ENCODE measurements at regions not wholly inside any gene's neighbourhood (a gene's known extent, or its start where the extent isn't known, plus 50 kb on each side); places are given as distances from the start of the nearest gene placed in this dataset.

DNA sequence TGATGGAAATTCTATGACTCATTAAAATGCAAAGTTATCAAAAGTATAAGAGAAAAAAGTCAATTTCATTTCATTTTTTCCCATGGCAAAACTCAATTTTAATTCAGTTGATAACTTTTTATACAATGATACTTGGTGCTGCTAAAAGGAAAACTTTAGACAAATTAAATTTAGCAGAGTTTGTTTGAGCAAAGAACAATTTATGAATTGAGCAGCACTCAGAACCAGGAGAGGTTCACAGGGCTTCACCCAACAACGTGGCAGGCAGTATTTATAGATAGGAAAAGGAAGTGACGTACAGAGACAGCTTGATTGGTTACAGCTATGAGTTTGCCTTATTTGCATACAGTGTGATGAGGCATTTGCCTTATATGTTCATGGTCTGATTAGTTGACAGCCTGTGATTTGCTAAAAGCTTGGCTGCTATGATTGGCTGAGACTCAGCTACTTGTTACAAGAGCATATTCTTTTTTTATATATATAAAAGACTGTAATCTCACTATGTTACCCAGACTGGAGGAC lies 157.2 kb upstream of the CELF2 start:
- H2AK5ac ChIP-seq (ENCODE audit: low read length): no peak overlapping the region

GRCh38 chr10:10865303-10865702 lies 152.4 kb upstream of the CELF2 start:
- Histone ChIP-seq H3K23ac (ENCODE audit: low read length) (no peak overlapping the region), H3K4me3 (ENCODE audit: low read length) (no peak overlapping the region), H3K4ac (ENCODE audit: low read depth, low read length) (no peak overlapping the region), H2BK15ac (replicated peaks; ENCODE audit: low read depth) (no peak overlapping the region), H3K79me2 (ENCODE audit: control insufficient read depth, insufficient read depth, low read length) (no peaks in the 10 kb centered on the region), H3K79me1 (ENCODE audit: low read length) (no peaks in the 10 kb centered on the region), H3K9ac (ENCODE audit: low read length) (no peak overlapping the region), H3K4me1 (ENCODE audit: control insufficient read depth, low read depth, low read length) (no peaks in the 10 kb centered on the region), H4K8ac (ENCODE audit: low read depth, low read length) (no peak overlapping the region), H4K5ac (ENCODE audit: low read length) (no peak overlapping the region), H3K4me2 (ENCODE audit: low read length) (no peak overlapping the region), H3K36me3 (ENCODE audit: control insufficient read depth, insufficient read depth, low read length) (no peaks in the 10 kb centered on the region), H2BK5ac (ENCODE audit: low read length) (no peak overlapping the region), H2AK5ac (ENCODE audit: low read length) (no peak overlapping the region), H3K27me3 (ENCODE audit: insufficient read depth, low read length, poor library complexity) (no peaks in the 10 kb centered on the region), H3K18ac (ENCODE audit: low read length) (no peak overlapping the region), H3K56ac (ENCODE audit: low read length) (no peak overlapping the region), H3K27ac (ENCODE audit: low read depth, low read length) (no peak overlapping the region), H2BK120ac (ENCODE audit: low read depth, low read length) (no peak overlapping the region)
- no CpG with 5 or more reads among the region's 3 CpGs for WGBS (ENCODE audit: extremely low coverage, insufficient coverage, low lambda C conversion rate)
- no peak for DNase-seq

More for the DNA sequence above, 157.2 kb upstream of the CELF2 start:
- Histone ChIP-seq H3K18ac (ENCODE audit: low read length) (no peak overlapping the region), H4K5ac (ENCODE audit: low read length) (no peak overlapping the region), H2BK5ac (ENCODE audit: low read length) (no peak overlapping the region), H3K4me1 (ENCODE audit: control insufficient read depth, low read depth, low read length) (no peaks in the 10 kb centered on the region), H3K4me3 (ENCODE audit: low read length) (no peak overlapping the region), H3K27ac (ENCODE audit: low read depth, low read length) (no peak overlapping the region), H4K8ac (ENCODE audit: low read depth, low read length) (no peak overlapping the region), H3K56ac (ENCODE audit: low read length) (no peak overlapping the region), H3K23ac (ENCODE audit: low read length) (no peak overlapping the region), H3K9ac (ENCODE audit: low read length) (no peak overlapping the region), H2BK15ac (replicated peaks; ENCODE audit: low read depth) (no peak overlapping the region), H3K36me3 (ENCODE audit: control insufficient read depth, insufficient read depth, low read length) (no peaks in the 10 kb centered on the region), H3K4ac (ENCODE audit: low read depth, low read length) (no peak overlapping the region), H3K27me3 (ENCODE audit: insufficient read depth, low read length, poor library complexity) (no peaks in the 10 kb centered on the region), H3K79me2 (ENCODE audit: control insufficient read depth, insufficient read depth, low read length) (no peaks in the 10 kb centered on the region), H3K79me1 (ENCODE audit: low read length) (no peaks in the 10 kb centered on the region), H3K4me2 (ENCODE audit: low read length) (no peak overlapping the region), H2BK120ac (ENCODE audit: low read depth, low read length) (no peak overlapping the region)
- no peak for DNase-seq
- WGBS (ENCODE audit: extremely low coverage, insufficient coverage, low lambda C conversion rate): no CpG with 5 or more reads among the region's 2 CpGs

DNA sequence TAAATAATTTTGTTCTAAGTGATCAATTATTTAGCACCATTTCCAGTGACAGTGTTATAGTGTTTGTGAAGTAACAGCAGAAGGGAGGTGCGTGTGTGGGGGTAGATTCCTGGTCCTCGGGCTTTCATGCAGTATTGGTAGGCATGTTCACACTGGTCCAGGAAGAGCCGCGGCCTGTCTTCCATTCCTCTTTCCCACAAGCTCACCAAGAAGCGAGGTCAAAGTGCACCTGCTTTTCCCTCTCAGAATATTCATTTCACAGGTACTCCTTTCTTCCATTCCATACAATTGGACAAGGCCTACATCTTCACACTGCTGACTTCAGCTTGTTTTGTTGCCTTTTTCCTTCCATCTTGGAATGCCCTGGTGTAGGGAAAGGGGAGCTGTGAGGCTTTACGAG lies 151.8 kb upstream of the CELF2 start:
- Histone ChIP-seq H2BK5ac (ENCODE audit: low read length) (no peak overlapping the region), H3K27me3 (ENCODE audit: insufficient read depth, low read length, poor library complexity) (no peaks in the 10 kb centered on the region), H2AK5ac (ENCODE audit: low read length) (no peak overlapping the region), H3K36me3 (ENCODE audit: control insufficient read depth, insufficient read depth, low read length) (no peaks in the 10 kb centered on the region), H3K4me1 (ENCODE audit: control insufficient read depth, low read depth, low read length) (no peaks in the 10 kb centered on the region), H3K27ac (ENCODE audit: low read depth, low read length) (no peak overlapping the region), H3K18ac (ENCODE audit: low read length) (no peak overlapping the region), H3K56ac (ENCODE audit: low read length) (no peak overlapping the region), H2BK120ac (ENCODE audit: low read depth, low read length) (no peak overlapping the region), H3K4me2 (ENCODE audit: low read length) (no peak overlapping the region), H2BK15ac (replicated peaks; ENCODE audit: low read depth) (no peak overlapping the region), H3K79me2 (ENCODE audit: control insufficient read depth, insufficient read depth, low read length) (no peaks in the 10 kb centered on the region), H3K4ac (ENCODE audit: low read depth, low read length) (no peak overlapping the region), H3K4me3 (ENCODE audit: low read length) (no peak overlapping the region), H4K8ac (ENCODE audit: low read depth, low read length) (no peak overlapping the region), H4K5ac (ENCODE audit: low read length) (no peak overlapping the region), H3K79me1 (ENCODE audit: low read length) (no peaks in the 10 kb centered on the region), H3K23ac (ENCODE audit: low read length) (no peak overlapping the region), H3K9ac (ENCODE audit: low read length) (no peak overlapping the region)
- WGBS (ENCODE audit: extremely low coverage, insufficient coverage, low lambda C conversion rate): no CpG with 5 or more reads among the region's 6 CpGs
- DNase-seq: peak; percentile 27

DNA sequence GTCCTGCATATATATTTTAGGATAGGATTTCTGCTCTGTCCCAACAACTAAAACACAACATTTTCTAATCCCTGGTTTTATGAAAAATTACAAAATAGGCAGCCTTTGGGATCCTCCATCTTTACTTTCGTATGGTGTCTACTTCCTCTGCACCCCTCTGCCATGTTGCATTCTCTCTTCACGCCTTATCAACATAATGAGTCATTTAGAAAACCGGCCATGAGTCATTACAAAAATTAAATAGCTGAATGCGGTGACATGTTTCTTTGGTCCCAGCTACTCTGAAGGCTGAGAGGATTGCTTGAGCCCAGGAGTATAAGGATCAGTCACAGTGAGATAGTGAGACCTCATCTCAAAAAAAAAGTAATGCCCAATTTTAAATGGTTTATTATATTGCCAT lies 148.1 kb upstream of the CELF2 start:
- no peak overlapping the region for H2BK120ac ChIP-seq (ENCODE audit: low read depth, low read length)
- H3K18ac ChIP-seq (ENCODE audit: low read length): peak overlapping the region; percentile 28
- H4K5ac ChIP-seq (ENCODE audit: low read length): no peak overlapping the region
- no CpG with 5 or more reads among the region's 4 CpGs for WGBS (ENCODE audit: extremely low coverage, insufficient coverage, low lambda C conversion rate)
- H2AK5ac ChIP-seq (ENCODE audit: low read length): no peak overlapping the region
- no peaks in the 10 kb centered on the region for H3K36me3 ChIP-seq (ENCODE audit: control insufficient read depth, insufficient read depth, low read length)
- H3K4ac ChIP-seq (ENCODE audit: low read depth, low read length): no peak overlapping the region
- peak; percentile 29 for DNase-seq
- H3K4me1 ChIP-seq (ENCODE audit: control insufficient read depth, low read depth, low read length): no peaks in the 10 kb centered on the region
- no peak overlapping the region for H3K4me2 ChIP-seq (ENCODE audit: low read length)
- no peak overlapping the region for H2BK15ac ChIP-seq (replicated peaks; ENCODE audit: low read depth)
- no peak overlapping the region for H3K27ac ChIP-seq (ENCODE audit: low read depth, low read length)
- H3K9ac ChIP-seq (ENCODE audit: low read length): no peak overlapping the region
- no peaks in the 10 kb centered on the region for H3K79me2 ChIP-seq (ENCODE audit: control insufficient read depth, insufficient read depth, low read length)
- H3K23ac ChIP-seq (ENCODE audit: low read length): no peak overlapping the region
- no peaks in the 10 kb centered on the region for H3K27me3 ChIP-seq (ENCODE audit: insufficient read depth, low read length, poor library complexity)
- no peak overlapping the region for H4K8ac ChIP-seq (ENCODE audit: low read depth, low read length)
- H3K79me1 ChIP-seq (ENCODE audit: low read length): no peaks in the 10 kb centered on the region
- no peak overlapping the region for H3K4me3 ChIP-seq (ENCODE audit: low read length)
- no peak overlapping the region for H2BK5ac ChIP-seq (ENCODE audit: low read length)
- no peak overlapping the region for H3K56ac ChIP-seq (ENCODE audit: low read length)

- Histone ChIP-seq H2AK5ac (ENCODE audit: low read length) (no peak overlapping the region), H3K23ac (ENCODE audit: low read length) (no peak overlapping the region), H3K36me3 (ENCODE audit: control insufficient read depth, insufficient read depth, low read length) (no peaks in the 10 kb centered on the region), H3K56ac (ENCODE audit: low read length) (no peak overlapping the region), H3K18ac (ENCODE audit: low read length) (peak overlapping the region; percentile 8), H3K79me1 (ENCODE audit: low read length) (no peaks in the 10 kb centered on the region), H3K4me3 (ENCODE audit: low read length) (no peak overlapping the region), H3K9ac (ENCODE audit: low read length) (no peak overlapping the region), H3K4me2 (ENCODE audit: low read length) (no peak overlapping the region), H3K27ac (ENCODE audit: low read depth, low read length) (peak overlapping the region; percentile 63), H2BK120ac (ENCODE audit: low read depth, low read length) (no peak overlapping the region), H2BK15ac (replicated peaks; ENCODE audit: low read depth) (no peak overlapping the region), H4K5ac (ENCODE audit: low read length) (no peak overlapping the region), H4K8ac (ENCODE audit: low read depth, low read length) (no peak overlapping the region), H3K4me1 (ENCODE audit: control insufficient read depth, low read depth, low read length) (no peaks in the 10 kb centered on the region), H2BK5ac (ENCODE audit: low read length) (no peak overlapping the region), H3K4ac (ENCODE audit: low read depth, low read length) (peak overlapping the region; percentile 52), H3K79me2 (ENCODE audit: control insufficient read depth, insufficient read depth, low read length) (no peaks in the 10 kb centered on the region), H3K27me3 (ENCODE audit: insufficient read depth, low read length, poor library complexity) (no peaks in the 10 kb centered on the region)
- DNase-seq: peak; percentile 81
- no CpG with 5 or more reads among the region's 16 CpGs for WGBS (ENCODE audit: extremely low coverage, insufficient coverage, low lambda C conversion rate)
Observed at GRCh38 chr10:10870523-10871241, 147.0 kb upstream of the CELF2 start.

DNA sequence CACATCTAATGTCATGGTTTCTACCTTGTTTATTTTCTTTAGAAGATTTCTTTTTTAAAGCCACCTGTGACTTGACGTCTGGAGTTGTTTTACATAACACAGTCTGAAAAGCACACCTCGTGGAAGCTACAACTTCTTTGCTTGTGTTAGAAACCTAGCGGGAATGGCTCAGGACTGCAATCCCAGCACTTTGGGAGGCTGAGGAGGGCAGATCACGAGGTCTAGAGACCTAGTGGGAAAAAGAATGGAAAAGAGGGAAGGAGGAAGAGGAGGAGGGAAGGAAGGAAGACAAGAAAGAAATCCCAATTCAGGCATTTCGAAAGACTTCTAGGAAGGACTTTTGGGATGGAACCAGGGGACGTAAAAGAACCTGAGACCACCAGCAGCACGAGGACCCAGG lies 146.3 kb upstream of the CELF2 start:
- H2AK5ac ChIP-seq (ENCODE audit: low read length): no peak overlapping the region
- H3K23ac ChIP-seq (ENCODE audit: low read length): no peak overlapping the region
- DNase-seq: no peak
- H2BK120ac ChIP-seq (ENCODE audit: low read depth, low read length): no peak overlapping the region
- no peaks in the 10 kb centered on the region for H3K79me2 ChIP-seq (ENCODE audit: control insufficient read depth, insufficient read depth, low read length)
- H3K27me3 ChIP-seq (ENCODE audit: insufficient read depth, low read length, poor library complexity): no peaks in the 10 kb centered on the region
- H4K8ac ChIP-seq (ENCODE audit: low read depth, low read length): no peak overlapping the region
- no peak overlapping the region for H4K5ac ChIP-seq (ENCODE audit: low read length)
- peak overlapping the region; percentile 53 for H2BK5ac ChIP-seq (ENCODE audit: low read length)
- no CpG with 5 or more reads among the region's 7 CpGs for WGBS (ENCODE audit: extremely low coverage, insufficient coverage, low lambda C conversion rate)
- H3K4me1 ChIP-seq (ENCODE audit: control insufficient read depth, low read depth, low read length): no peaks in the 10 kb centered on the region
- H3K79me1 ChIP-seq (ENCODE audit: low read length): no peaks in the 10 kb centered on the region
- no peak overlapping the region for H3K56ac ChIP-seq (ENCODE audit: low read length)
- H3K36me3 ChIP-seq (ENCODE audit: control insufficient read depth, insufficient read depth, low read length): no peaks in the 10 kb centered on the region
- peak overlapping the region; percentile 63 for H3K27ac ChIP-seq (ENCODE audit: low read depth, low read length)
- no peak overlapping the region for H3K4ac ChIP-seq (ENCODE audit: low read depth, low read length)
- no peak overlapping the region for H3K9ac ChIP-seq (ENCODE audit: low read length)
- no peak overlapping the region for H2BK15ac ChIP-seq (replicated peaks; ENCODE audit: low read depth)
- no peak overlapping the region for H3K4me3 ChIP-seq (ENCODE audit: low read length)
- no peak overlapping the region for H3K18ac ChIP-seq (ENCODE audit: low read length)
- H3K4me2 ChIP-seq (ENCODE audit: low read length): no peak overlapping the region

All from mesendoderm (in vitro differentiated cells).